GM21717 (cell line): ENCODE measurements at regions not wholly inside any gene's neighbourhood (a gene's known extent, or its start where the extent isn't known, plus 50 kb on each side); places are given as distances from the start of the nearest gene placed in this dataset.

Source experiments
- ATAC-seq: cut with Tn5 transposase; IDR thresholded peaks from one replicate; pipeline ENCODE4 v1.9.1; 2021; ENCODE audit warnings: mild to moderate bottlenecking, moderate library complexity; ENCODE audit not compliant: unreplicated experiment

DNA sequence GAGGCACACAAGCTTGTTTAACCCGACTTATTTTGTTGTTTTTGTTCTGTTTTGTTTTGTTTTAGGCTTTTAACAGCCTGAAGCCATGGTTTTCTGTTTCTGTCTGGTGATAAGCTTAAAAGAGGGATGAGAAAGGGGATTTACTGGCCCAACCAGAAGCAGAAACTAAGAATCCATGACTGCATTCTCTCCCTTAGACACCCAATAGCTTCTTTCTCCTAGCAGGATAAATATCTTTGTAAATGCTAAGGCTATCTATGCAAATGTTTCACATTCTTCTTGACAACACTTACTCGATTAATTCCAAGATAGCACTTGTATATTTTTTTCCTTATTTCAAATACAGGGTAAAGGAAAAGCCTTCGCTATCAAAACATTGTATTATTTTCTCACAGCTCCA, 53.7 kb upstream of the SMAD1 start:
- ATAC-seq: no peak

GRCh38 chr4:145427221-145427620, 54.4 kb upstream of the SMAD1 start:
- no peak for ATAC-seq

DNA sequence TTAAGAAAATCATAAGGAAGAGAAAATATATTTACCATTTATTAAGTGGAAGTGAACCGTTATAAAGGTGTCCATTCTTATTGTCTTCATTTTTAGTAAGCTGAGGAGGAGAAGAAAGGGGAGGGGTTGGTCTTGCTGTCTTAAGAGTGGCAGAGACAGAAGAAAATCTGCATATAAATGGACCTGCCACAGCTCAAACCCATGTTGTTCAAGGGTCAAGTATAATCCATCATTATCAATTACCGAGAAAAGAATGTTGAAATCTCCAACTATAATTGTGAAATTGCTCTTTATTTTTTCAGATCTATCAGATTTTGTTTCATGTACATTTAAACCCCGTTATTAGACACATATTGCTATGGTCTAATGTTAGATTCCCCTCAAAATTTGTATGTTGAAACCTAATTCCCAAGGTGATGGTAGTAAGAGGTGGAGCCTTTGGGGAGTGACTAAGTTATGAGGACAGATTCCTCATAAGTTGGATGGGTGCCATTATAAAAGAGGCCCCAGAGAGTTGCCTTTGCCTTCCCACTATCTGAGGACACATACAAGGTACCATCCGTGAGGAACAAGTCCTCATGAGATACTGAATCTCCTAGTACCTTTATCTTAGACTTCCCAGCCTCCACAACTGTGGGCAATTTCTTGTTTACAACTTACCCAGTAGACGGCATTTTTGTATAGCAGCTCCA, 58.5 kb upstream of the SMAD1 start:
- ATAC-seq: no peak

DNA sequence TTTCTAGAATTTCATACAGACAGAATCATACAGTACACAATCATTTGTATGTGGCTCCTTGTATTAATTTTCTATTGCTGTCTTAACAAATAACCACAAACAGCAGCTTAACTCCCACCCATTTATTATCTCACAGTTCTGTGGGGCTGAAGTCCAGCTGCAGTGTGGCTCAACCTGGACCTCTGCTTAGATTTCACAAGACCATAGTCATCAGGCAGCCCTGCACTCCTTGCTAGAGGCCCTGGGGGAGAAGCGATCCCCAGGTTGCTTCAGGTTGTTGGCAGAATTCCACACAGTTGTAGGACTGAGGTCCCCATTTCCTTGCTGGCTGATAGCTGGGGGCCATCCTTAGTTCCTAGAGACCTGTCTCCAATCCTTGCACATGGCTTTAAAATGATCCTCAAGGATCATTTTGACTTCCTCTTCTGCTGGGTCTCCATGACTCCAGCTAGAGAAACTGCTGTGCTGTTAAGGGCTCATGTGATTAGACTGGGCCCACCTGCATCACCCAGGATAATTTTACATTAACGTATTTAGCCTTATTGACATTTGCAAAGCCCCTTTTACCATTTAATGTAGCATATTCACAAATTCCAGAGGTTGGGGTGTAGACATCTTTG, 60.9 kb upstream of the SMAD1 start:
- no peak for ATAC-seq

- no peak for ATAC-seq
Measured at GRCh38 chr4:145418739-145419138, 62.9 kb upstream of the SMAD1 start.

- no peak for ATAC-seq
Measured at GRCh38 chr4:145417348-145418130, 64.1 kb upstream of the SMAD1 start.

DNA sequence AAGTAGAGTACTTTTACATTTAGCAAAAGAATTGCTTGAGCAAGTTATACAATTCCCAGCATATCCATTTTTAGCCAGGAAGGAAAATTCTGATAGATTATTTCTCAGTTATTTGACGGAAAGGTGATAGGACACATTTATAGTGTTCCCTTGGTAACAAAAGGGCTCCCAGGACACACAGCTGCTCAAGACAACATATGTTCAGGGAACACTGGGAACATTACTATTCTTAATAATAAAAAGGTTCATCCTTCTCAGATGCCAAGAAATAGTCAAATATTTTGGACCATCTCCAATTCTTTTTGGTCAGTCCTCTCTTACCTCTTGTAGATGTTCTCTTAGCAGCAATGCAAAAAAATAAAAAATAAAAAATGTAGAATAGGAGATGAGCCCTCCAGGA, 66.8 kb upstream of the SMAD1 start:
- ATAC-seq: no peak

- no peak for ATAC-seq
Measured at GRCh38 chr4:145414226-145414625, 67.4 kb upstream of the SMAD1 start.

- no peak for ATAC-seq
Measured at GRCh38 chr4:145406970-145407369, 74.7 kb upstream of the SMAD1 start.

DNA sequence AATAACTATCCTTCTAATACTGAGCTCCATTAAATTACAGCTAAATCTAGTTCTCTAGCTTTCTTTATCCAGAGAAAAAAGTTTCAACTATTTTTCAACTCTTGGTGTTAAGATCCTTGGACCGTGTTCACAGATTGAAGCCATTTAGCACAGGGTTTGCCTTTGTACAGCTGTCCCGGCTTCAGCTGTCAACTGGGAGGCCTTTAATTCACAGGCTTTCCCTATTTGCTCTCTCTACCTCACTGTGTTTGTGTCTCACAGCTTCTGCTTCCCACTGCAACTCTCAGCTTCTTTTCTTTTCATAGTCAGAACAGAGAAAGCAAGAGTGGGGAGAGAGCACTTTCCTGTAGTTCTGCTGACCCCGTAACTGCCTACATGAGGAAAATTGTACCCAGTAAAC, 76.9 kb upstream of the SMAD1 start:
- ATAC-seq: no peak

DNA sequence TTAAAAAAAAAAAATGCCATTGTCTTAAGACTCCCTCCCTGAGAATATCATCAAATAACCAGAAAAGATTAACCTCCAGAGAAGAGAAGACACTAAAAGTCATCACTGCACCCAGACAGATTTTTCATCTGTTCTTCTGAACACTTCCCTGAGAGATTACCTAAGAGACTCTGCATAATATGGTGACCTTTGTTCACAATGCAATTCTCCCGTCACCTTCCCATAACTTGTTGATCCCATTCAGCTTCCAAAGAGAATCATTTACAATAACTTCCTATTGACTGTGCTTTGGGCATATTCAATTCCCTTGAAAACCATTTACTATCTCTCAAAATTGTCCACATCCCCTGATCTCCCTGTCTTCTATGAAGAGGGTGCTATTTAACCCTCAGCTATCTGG, 85.1 kb upstream of the SMAD1 start:
- no peak for ATAC-seq

- no peak for ATAC-seq
Measured at GRCh38 chr4:145390571-145390970, 91.1 kb upstream of the SMAD1 start.

- no peak for ATAC-seq
Measured at GRCh38 chr4:145389550-145389949, 92.1 kb upstream of the SMAD1 start.

DNA sequence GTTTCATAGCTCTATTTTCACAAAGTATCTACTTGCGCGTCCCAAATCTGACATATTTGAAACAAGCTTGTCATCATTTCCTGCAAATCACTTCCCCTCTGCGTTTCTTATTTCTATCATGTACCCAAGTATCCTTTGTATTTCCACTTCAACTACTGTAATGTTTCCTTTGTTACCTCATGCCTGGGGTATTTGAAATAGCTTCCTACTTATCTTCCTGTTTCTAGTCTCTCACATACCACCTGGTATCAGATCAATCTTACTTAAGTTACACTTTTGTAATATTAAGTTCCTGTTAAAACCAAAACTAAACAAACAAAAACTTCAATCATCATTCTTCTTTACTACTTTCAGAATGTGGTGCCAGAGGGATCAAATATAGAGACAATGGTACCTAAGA, 93.6 kb upstream of the SMAD1 start:
- ATAC-seq: no peak

GRCh38 chr4:145387079-145387478, 94.6 kb upstream of the SMAD1 start:
- ATAC-seq: no peak

DNA sequence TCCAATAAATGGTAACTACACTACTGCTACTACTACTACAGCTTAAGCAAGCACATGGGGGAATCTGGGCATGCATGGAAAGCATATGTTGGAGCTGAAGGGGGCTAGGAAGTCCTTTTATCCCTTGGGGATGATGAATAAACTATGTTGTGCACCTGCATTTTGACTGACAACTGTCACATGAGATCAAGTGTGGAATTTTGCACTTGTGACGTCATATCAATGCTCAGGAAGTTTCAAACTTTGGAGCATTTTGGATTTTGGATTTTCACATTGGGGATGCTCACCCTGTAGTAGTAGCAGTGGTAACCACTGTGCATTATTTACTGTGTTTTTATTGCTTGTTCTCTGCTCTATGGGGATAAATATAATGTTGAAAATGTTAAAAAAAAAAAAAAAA, 100.5 kb upstream of the SMAD1 start:
- no peak for ATAC-seq

DNA sequence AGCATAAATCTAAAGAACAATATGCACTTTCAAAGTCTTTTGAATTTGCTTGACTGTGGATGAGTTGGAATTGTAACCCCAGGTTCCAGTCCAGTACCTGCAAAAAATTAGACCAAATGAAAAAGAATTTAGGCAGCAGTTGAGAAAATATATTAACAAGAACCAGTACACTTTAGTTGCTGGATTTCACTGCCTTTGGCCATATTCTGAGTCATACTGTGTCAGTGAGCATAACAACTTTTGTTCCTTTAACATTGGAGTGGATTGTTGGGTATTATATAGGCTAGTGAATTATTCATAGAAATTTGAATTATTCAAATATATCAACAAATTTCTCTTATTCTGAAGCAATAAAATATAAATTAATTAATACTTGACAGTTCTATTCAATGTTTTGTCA, 101.5 kb upstream of the SMAD1 start:
- no peak for ATAC-seq

DNA sequence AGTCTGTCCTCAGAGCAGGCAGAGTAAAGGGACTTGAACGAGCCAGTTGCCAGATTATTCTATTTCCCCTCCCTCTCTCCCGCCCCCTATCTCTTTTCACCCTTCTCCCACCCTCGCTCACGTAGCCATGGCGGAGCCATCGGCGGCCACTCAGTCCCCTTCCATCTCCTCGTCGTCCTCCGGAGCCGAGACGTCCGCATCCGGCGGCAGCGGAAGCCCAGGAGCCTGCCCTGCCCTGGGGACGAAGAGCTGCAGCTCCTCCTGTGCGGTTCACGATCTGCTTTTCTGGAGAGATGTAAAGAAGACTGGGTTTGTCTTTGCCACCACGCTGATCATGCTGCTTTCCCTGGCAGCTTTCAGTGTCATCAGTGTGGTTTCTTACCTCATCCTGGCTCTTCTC, 106.2 kb upstream of the SMAD1 start:
- no peak for ATAC-seq

- ATAC-seq: no peak
Measured at GRCh38 chr4:145352438-145353145, 129.1 kb upstream of the SMAD1 start.

DNA sequence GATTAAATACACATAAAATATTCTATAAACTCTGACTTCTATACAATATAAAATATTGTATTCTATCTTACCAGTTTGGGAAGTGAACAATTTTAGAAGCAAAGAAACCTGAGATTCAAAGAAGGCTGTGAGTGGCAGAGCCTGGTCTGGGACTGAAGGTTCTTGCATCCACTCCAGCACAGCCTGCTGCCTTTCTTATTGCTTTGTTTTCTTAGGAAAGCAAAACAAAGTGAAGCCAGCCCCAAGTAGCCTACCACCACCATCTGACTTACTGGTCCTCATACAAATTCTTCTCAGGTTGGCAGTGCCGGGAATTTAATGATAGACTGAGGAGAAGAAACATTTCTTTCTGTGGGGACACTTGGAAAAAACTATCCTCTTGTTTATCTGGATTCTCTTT, 129.7 kb upstream of the SMAD1 start:
- ATAC-seq: no peak

DNA sequence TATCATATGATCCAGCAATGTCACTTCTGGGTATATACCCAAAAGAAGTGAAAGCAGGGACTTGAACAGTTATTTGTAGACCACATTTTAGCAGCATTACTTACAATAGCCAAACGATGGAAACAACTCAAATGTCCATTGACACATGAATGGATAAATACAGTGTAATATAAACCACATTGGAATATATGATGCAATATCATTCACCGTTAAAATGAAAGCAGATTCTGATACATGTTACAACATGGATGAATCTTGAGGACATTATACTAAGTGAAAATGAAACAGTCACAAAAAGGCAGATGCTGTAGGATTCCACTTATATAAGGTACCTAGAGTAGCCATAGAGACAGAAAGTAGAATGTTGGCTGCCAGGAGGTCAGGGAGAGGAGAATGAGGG, 130.5 kb upstream of the SMAD1 start:
- no peak for ATAC-seq

DNA sequence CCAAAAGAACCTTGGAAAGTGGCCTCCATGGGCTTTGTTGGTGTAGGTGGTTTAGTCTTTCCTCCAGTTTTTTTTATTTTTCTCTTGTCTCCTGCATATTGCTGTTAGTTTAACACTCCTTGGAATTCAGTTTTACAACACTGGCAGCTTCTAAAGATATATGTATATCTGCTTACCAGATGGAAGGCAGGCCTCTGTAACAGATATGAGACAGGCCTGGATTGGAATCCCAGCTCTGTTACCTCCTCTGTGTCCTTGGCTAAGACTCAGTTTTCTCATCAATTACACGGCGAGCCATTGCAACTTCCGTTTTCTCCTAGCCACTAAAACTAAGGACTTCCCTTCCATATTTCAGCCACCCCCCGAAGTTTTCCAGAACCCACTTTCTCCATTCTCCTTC, 133.4 kb upstream of the SMAD1 start:
- ATAC-seq: no peak
